NT2/D1 (cell line): ENCODE measurements at regions not wholly inside any gene's neighbourhood (a gene's known extent, or its start where the extent isn't known, plus 50 kb on each side); places are given as distances from the start of the nearest gene placed in this dataset.

Source experiments
- DNase-seq: peaks from one replicate; pipeline ENCODE4 v3.0.0-alpha.2; 2011; ENCODE audit warnings: low read depth, low spot score
- H3K27me3 ChIP-seq: 2 replicates; pipeline ENCODE4 v1.6.0; 2011; ENCODE audit warnings: mild to moderate bottlenecking; ENCODE audit not compliant: insufficient read length, insufficient read depth
- H3K36me3 ChIP-seq: 2 replicates; pipeline ENCODE4 v1.6.1; 2011; ENCODE audit warnings: mild to moderate bottlenecking, low read length, mixed read lengths; ENCODE audit not compliant: insufficient read depth, insufficient read length
- H3K4me1 ChIP-seq: 2 replicates; pipeline ENCODE4 v1.5.1; 2011; ENCODE audit not compliant: insufficient read depth, insufficient read length
- H3K4me3 ChIP-seq: 2 replicates; pipeline ENCODE4 v1.5.1; 2011; ENCODE audit warnings: low read depth; ENCODE audit not compliant: insufficient read length
- H3K9ac ChIP-seq: 2 replicates; pipeline ENCODE4 v1.6.0; 2011; ENCODE audit warnings: low read depth; ENCODE audit not compliant: insufficient read length
- H3K9me3 ChIP-seq: 2 replicates; pipeline ENCODE4 v1.5.1; 2011; ENCODE audit warnings: mild to moderate bottlenecking, low read length; ENCODE audit not compliant: insufficient read depth
- SUZ12 ChIP-seq: IDR thresholded peaks from 2 replicates; pipeline ENCODE4 v1.6.1; 2011; ENCODE audit not compliant: insufficient read length, insufficient read depth; ENCODE audit errors: extremely low read depth
- YY1 ChIP-seq: IDR thresholded peaks from 2 replicates; pipeline ENCODE4 v1.6.1; 2011; ENCODE audit not compliant: insufficient read length, insufficient read depth
- ZNF274 ChIP-seq: IDR thresholded peaks from 2 replicates; pipeline ENCODE4 v1.6.1; 2011; ENCODE audit warnings: mild to moderate bottlenecking, low read depth, low read length

DNA sequence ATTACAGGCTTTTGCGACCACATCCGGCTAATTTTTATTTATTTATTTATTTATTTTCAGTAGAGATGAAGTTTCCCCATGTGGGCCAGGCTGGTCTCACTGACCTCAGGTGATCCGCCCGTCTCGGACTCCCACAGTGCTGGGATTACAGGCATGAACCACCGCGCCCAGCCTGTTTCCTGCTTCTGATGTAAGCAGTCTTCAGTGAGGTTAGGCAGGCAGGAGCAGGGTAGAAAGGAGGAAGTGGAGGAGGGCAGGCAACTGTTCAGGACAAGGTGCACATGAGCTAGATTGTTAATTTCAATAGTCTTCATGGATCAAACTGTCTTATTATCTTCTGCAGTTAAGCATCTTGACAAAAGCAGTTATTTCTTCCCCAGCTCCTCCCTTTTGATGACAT lies 605.0 kb downstream of the CCSER2 start:
- no peak overlapping the region for H3K4me3 ChIP-seq
- no peaks in the 10 kb centered on the region for H3K4me1 ChIP-seq
- no peak for TF ChIP-seq SUZ12
- no peak for TF ChIP-seq ZNF274
- TF ChIP-seq YY1, result no peak
- no peaks in the 10 kb centered on the region for H3K9me3 ChIP-seq
- no peak overlapping the region for H3K9ac ChIP-seq
- H3K36me3 ChIP-seq, result no peaks in the 10 kb centered on the region
- H3K27me3 ChIP-seq, result no peaks in the 10 kb centered on the region
- no peak for DNase-seq

DNA sequence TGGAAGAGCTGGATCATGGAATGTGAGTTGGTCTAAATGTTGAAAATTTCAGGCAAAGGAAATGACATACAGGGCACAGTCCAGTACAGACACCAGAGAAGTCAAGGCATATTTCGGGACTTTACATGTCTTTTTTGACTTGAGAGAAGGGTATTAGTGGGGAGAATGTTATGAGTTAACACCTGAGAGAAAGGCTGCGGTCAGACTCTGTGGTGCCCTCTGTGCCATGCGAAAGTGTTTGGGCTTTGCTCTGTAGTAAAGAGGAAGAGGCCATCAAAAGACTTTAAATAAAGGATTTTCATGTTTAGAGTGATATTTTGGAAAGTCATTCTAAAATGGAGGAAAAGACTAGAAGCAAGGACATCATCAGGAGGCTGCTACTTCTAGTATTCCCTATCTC lies 607.4 kb downstream of the CCSER2 start:
- H3K9ac ChIP-seq, result no peak overlapping the region
- no peak for DNase-seq
- H3K36me3 ChIP-seq, result no peaks in the 10 kb centered on the region
- no peak overlapping the region for H3K4me3 ChIP-seq
- no peak for TF ChIP-seq ZNF274
- no peak for TF ChIP-seq SUZ12
- TF ChIP-seq YY1, result no peak
- no peaks in the 10 kb centered on the region for H3K4me1 ChIP-seq
- H3K9me3 ChIP-seq, result no peaks in the 10 kb centered on the region
- H3K27me3 ChIP-seq, result no peaks in the 10 kb centered on the region

DNA sequence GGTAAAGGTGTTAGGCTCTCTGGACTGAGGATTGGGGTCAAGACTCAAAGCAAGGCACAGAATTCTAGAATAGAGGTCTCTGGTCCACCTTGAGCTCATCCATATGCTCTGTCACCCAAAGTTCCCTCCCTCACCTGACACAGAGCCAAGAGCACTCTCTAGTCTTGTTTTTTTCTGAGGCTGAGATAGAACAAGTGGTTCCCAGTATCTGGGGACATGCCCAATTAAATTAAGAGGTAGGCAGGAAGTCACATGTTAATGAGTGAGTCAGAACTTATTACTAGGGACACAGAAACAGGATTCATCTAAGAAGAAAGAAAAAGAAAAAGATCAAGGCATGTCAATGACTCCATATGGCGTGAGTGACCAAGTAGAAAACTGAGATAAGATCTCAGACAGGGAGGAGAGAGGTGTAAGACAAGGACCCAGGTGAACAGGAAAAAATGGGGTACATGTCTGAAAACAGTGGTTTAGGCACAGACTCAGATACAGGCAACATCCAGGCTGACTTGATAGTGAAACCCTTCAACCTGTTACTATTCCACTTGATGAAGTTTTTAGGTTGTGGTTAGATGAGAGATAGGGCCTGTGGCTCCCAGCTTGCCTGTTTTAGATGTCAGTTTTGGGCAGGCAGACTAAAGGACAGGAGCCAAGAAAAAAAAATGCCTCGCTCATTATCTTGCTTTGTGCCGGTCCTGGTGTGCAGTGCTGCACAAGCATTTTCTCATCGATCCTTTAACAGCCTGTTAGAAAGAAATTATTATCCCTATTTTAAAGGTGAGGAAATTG lies 609.9 kb downstream of the CCSER2 start:
- no peaks in the 10 kb centered on the region for H3K27me3 ChIP-seq
- no peaks in the 10 kb centered on the region for H3K9me3 ChIP-seq
- H3K36me3 ChIP-seq, result no peaks in the 10 kb centered on the region
- no peak overlapping the region for H3K9ac ChIP-seq
- H3K4me3 ChIP-seq, result no peak overlapping the region
- DNase-seq, result no peak
- TF ChIP-seq ZNF274, result no peak
- TF ChIP-seq YY1, result no peak
- TF ChIP-seq SUZ12, result no peak
- H3K4me1 ChIP-seq, result no peaks in the 10 kb centered on the region

DNA sequence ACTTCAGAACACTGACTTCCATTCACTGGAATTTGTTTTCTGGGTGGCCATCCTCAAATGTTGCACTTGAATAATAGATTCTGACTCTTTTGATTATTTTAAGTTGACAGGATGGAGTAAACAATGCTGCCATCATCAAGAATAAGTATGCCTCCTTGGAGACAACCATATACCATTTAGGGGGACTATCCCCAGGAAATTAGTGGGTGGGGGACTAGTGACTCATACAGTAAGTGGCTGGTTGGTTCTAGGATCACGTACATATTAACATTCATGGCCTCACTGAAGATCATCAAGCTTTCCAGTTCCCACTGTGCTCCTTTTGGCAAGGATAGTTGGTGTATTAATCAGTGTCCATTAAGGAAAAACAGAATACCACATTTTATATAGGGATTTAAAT lies 615.2 kb downstream of the CCSER2 start:
- DNase-seq, result no peak
- TF ChIP-seq SUZ12, result no peak
- TF ChIP-seq ZNF274, result no peak

DNA sequence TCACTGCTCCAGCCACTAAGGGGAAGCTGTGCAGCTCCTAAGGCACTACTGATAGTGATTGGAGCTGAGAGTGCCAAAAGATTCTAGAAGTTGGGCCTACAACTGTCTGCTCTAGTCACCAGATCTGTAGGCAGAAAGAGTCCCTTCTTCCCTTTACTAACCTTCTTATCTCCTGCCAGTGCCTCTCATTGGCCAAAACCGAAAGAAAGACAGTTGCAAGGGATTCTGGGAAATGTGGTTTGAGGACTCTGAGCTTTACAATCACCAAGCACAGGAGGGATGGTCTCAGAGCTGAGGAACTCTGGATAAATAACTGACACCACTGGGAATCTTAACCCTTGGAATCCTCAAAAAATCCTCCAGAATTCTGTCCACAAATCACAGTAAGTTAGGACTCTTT lies 615.8 kb downstream of the CCSER2 start:
- Histone ChIP-seq H3K9ac (no peak overlapping the region), H3K36me3 (no peaks in the 10 kb centered on the region), H3K9me3 (no peaks in the 10 kb centered on the region), H3K4me1 (no peaks in the 10 kb centered on the region), H3K27me3 (no peaks in the 10 kb centered on the region), H3K4me3 (no peak overlapping the region)
- DNase-seq, result no peak
- TF ChIP-seq SUZ12, result no peak
- no peak for TF ChIP-seq ZNF274
- TF ChIP-seq YY1, result no peak

More for the DNA sequence above, 615.2 kb downstream of the CCSER2 start:
- Histone ChIP-seq H3K4me3 (no peak overlapping the region), H3K9ac (no peak overlapping the region), H3K27me3 (no peaks in the 10 kb centered on the region), H3K9me3 (no peaks in the 10 kb centered on the region), H3K36me3 (no peaks in the 10 kb centered on the region), H3K4me1 (no peaks in the 10 kb centered on the region)

DNA sequence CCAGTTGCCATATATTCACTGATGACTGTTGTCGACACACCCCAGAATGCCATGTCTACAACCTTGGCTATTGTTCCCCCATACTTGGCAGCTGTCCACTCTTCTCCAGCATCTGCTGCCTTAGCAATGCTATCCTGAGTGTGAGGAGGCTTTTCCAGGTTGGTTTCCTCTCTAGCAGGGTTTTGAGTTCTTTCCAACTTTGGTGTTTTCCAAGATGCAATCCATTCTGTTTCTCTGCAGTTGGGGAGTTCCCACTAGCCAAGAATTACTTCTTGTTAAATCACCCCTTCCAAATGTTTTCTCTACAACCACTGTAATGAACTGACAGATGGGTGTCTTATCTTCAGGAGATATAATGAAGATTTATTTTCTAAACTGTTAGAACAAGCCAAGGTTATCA lies 617.4 kb downstream of the CCSER2 start:
- no peak for TF ChIP-seq SUZ12
- TF ChIP-seq YY1, result no peak
- Histone ChIP-seq H3K4me3 (no peak overlapping the region), H3K27me3 (no peaks in the 10 kb centered on the region), H3K9me3 (no peaks in the 10 kb centered on the region), H3K4me1 (no peaks in the 10 kb centered on the region), H3K9ac (no peak overlapping the region), H3K36me3 (no peaks in the 10 kb centered on the region)
- DNase-seq, result no peak

DNA sequence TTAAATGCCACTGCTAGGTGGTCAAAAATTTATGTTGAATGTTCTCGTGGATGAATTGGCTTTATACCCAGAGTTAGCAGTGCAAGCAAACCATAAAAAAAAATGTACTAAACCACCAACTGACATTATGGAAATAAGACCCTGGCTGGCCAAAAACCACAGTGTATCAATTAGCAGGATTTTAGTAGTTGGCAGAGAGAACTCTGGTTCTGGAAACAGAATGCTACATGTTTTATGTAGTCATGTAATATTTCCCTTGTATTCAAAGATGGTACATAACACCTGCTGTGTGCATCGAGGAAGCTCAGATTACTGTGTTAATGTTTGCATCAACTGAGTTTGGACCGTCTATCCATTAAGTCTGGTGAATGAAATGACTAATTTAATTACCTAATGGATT lies 618.5 kb downstream of the CCSER2 start:
- Histone ChIP-seq H3K36me3 (no peaks in the 10 kb centered on the region), H3K4me3 (no peak overlapping the region), H3K9ac (no peak overlapping the region), H3K27me3 (no peaks in the 10 kb centered on the region), H3K9me3 (no peaks in the 10 kb centered on the region), H3K4me1 (no peaks in the 10 kb centered on the region)
- no peak for DNase-seq
- no peak for TF ChIP-seq SUZ12
- no peak for TF ChIP-seq YY1
- no peak for TF ChIP-seq ZNF274

DNA sequence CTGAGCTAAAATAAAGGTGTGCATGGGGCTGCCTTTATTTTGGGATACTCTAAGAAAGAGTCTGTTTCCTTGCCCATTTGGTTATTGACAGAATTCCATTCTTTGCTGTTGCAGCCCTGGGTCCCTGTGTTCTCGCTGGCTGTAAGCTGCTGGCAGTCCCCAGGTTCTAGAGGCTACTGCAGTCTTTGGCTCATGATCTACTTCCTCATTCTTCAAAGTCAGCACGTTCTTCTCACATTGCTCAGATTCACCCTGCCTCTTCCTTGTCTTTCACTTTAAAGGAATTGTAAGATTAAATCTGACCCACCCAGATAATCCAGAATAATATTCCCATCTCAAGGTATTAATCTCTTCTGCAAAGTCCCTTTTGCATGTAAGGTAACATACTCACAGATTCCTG lies 620.3 kb downstream of the CCSER2 start:
- H3K4me3 ChIP-seq, result no peak overlapping the region
- no peaks in the 10 kb centered on the region for H3K36me3 ChIP-seq
- no peaks in the 10 kb centered on the region for H3K27me3 ChIP-seq
- H3K9me3 ChIP-seq, result no peaks in the 10 kb centered on the region
- TF ChIP-seq YY1, result no peak
- no peak for TF ChIP-seq ZNF274
- TF ChIP-seq SUZ12, result no peak
- no peak for DNase-seq
- no peak overlapping the region for H3K9ac ChIP-seq
- no peaks in the 10 kb centered on the region for H3K4me1 ChIP-seq
